ENCODE measurements at regions not wholly inside any gene's neighbourhood (a gene's known extent, or its start where the extent isn't known, plus 50 kb on each side); places are given as distances from the start of the nearest gene placed in this dataset.

DNA sequence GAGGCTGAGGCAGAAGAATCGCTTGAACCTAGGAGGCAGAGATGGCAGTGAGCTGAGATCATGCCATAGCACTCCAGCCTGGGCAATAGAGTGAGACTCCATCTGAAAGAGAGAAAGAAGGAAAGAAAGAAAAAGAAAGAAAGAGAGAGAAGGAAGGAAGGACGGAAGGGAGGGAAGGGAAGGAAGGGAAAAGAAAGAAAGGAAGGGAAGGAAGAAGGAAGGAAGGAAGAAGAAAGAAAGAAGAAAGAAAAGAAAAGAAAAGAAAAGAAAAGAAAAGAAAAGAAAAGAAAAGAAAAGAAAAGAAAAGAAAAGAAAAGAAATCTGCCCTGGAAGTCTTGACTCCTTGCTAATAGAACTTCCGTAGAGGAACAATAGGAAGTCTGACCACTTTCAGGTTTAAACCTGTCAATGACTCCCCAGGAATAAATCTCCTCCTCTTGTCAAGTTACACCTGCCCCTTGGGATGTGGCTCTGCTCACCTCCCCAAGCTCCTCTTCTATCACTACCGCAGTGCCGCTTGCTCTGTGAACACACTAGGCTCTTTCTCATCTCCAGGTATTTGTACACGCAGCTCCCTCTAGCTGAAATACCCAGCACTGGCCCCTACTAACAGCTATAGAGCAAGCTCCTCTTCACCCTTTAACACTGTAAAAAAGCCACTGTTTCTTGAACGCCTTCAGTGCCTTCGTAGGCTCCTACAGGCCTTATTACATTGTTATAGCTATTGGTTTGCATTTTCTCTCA lies 773.1 kb upstream of the TBX3 start:
- TF ChIP-seq EZH2phosphoT487 (IDR thresholded peaks at IDR 0.05; ENCODE audit: borderline replicate concordance, low read length) (no peak), EZH2 (IDR thresholded peaks at IDR 0.05; ENCODE audit: low read length, unreplicated experiment) (no peak)
- TF ChIP-seq, protein P1, sequence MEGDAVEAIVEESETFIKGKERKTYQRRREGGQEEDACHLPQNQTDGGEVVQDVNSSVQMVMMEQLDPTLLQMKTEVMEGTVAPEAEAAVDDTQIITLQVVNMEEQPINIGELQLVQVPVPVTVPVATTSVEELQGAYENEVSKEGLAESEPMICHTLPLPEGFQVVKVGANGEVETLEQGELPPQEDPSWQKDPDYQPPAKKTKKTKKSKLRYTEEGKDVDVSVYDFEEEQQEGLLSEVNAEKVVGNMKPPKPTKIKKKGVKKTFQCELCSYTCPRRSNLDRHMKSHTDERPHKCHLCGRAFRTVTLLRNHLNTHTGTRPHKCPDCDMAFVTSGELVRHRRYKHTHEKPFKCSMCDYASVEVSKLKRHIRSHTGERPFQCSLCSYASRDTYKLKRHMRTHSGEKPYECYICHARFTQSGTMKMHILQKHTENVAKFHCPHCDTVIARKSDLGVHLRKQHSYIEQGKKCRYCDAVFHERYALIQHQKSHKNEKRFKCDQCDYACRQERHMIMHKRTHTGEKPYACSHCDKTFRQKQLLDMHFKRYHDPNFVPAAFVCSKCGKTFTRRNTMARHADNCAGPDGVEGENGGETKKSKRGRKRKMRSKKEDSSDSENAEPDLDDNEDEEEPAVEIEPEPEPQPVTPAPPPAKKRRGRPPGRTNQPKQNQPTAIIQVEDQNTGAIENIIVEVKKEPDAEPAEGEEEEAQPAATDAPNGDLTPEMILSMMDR (conservative IDR thresholded peaks at IDR 0.05; ENCODE audit: low read depth, low read length) = peak; percentile 50
